SK-N-MC (cell line): ENCODE measurements at regions not wholly inside any gene's neighbourhood (a gene's known extent, or its start where the extent isn't known, plus 50 kb on each side); places are given as distances from the start of the nearest gene placed in this dataset.

Source experiments
- EZH2 ChIP-seq: fragments of 200-600 bp; sonication (generic); IDR thresholded peaks from one replicate; pipeline ENCODE4 v1.6.1; 2017; ENCODE audit warnings: antibody characterized with exemption
- POLR2AphosphoS5 ChIP-seq: IDR thresholded peaks from 2 replicates; pipeline ENCODE4 v1.6.1; 2012; ENCODE audit warnings: mild to moderate bottlenecking, low read depth, low read length, borderline replicate concordance

DNA sequence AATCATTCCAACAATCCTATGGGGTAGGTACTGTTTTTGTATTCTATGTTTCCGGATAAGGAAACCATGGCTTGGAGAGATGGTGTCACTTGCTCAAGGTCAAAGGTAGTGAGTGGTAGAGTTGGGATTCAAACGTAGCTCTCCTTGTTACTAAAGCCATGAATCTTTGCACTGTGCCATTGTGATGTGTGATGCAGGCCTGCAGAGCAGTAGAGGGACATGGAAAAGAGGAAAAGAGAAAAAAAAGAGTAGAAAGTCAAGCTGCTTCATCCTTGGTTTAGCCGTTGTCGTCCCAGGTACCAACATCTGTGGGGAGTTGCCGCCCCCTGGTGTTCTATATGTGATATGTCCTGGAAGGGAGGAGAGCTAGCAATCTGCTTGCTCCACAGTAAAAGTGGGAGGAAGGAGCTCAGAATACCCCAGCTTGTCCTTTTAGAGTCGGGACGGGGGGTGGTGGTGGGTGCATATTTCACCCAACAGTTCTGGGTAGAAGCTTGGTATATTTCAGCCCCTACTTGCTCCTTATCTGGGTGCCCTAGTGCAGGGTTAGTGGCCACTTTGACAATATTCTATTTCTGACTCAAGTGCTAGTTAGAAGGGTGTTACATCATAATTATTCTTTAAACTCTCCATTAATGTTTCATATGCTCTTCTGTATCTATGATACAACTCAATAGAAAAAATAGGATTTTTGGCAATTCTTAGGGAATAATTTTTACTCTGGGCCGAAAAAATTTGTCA lies 98.4 kb downstream of the EBNA1BP2 start:
- TF ChIP-seq POLR2AphosphoS5 (no peak), EZH2 (no peak)
